ENCODE measurements at regions not wholly inside any gene's neighbourhood (a gene's known extent, or its start where the extent isn't known, plus 50 kb on each side); places are given as distances from the start of the nearest gene placed in this dataset.

DNA sequence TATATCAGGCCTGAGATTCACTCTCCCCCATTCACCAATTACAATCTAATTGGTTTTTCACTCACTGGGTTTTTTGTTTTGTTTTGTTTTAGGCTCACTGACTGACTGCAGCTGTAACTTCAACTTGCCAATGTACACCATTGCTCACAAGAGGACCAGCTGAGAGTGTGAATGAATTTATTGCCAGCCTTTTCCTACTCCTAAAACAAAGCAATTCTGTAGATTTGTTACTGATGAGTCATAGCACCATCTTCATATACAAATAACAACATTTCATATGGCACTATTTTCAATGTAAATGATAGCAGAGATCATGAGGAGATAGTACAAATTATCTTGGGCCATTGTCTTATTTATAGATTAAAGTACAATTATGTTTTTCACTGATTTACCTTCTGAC, 76.0 kb upstream of the DPYD start:
- Histone ChIP-seq H3K27me3 (ENCODE audit: control insufficient read depth in 1 of 2, insufficient read depth in 2 of 2, low read length in 2 of 2) (no peaks in the 10 kb centered on the region), H3K36me3 (ENCODE audit: insufficient read depth, low read length) (no peaks in the 10 kb centered on the region), H3K4me3 (ENCODE audit: low read length) (no peak overlapping the region), H3K27ac (ENCODE audit: low read depth in 1 of 2, low read length in 2 of 2) (no peak overlapping the region), H3K9me3 (ENCODE audit: control insufficient read depth in 1 of 2, insufficient read depth in 1 of 2, low read length in 2 of 2) (no peaks in the 10 kb centered on the region), H3K4me1 (ENCODE audit: insufficient read depth, low read length) (no peaks in the 10 kb centered on the region)
- TF ChIP-seq, protein P1, sequence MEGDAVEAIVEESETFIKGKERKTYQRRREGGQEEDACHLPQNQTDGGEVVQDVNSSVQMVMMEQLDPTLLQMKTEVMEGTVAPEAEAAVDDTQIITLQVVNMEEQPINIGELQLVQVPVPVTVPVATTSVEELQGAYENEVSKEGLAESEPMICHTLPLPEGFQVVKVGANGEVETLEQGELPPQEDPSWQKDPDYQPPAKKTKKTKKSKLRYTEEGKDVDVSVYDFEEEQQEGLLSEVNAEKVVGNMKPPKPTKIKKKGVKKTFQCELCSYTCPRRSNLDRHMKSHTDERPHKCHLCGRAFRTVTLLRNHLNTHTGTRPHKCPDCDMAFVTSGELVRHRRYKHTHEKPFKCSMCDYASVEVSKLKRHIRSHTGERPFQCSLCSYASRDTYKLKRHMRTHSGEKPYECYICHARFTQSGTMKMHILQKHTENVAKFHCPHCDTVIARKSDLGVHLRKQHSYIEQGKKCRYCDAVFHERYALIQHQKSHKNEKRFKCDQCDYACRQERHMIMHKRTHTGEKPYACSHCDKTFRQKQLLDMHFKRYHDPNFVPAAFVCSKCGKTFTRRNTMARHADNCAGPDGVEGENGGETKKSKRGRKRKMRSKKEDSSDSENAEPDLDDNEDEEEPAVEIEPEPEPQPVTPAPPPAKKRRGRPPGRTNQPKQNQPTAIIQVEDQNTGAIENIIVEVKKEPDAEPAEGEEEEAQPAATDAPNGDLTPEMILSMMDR (IDR thresholded peaks at IDR 0.05) = no peak
- ChIA-PET CTCF (no interaction called here), POLR2A (no interaction called here)
- Mint-ChIP-seq H3K36me3 (ENCODE audit: low read depth) (no peaks in the 10 kb centered on the region), H3K4me3 (no peak overlapping the region), H3K27ac (no peak overlapping the region), H3K4me1 (ENCODE audit: low read depth) (no peaks in the 10 kb centered on the region), H3K9me3 (no peaks in the 10 kb centered on the region), H3K27me3 (no peaks in the 10 kb centered on the region)
- DNase-seq = no peak
- intact Hi-C loops (cut with DNase I, micrococcal nuclease) = no loop called here
- no peak for ATAC-seq (ENCODE audit: poor library complexity)

DNA sequence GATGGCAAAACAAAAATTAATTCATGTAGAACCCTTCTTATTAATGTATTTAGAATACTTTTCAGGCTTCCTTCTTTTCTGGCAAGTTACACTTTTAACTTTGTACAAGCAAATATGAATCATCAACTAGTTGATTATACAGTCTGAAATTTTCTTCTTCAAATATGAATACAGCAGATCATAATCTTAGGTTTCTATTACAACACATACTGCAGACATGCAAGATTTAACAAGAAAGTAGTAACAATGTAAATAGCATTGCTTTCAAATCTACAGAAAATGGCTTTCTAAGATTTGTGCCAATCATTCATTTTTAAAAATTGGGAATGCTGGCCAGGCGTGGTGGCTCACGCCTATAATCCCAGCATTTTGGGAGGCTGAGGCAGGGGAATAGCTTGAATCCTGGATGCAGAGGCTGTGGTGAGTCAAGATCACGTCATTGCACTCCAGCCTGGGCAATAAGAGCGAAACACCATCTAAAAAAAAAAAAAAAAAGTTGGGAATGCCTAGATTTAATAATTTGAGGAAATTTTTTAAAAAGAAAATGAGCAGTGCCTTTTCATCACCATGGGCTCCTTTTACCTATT, 68.4 kb upstream of the DPYD start:
- TF ChIP-seq, protein P1 (IDR thresholded peaks at IDR 0.05) = no peak
- H3K9me3 Mint-ChIP-seq = no peaks in the 10 kb centered on the region
- DNase-seq (no peak), ATAC-seq (ENCODE audit: poor library complexity) (no peak)
- Histone ChIP-seq H3K4me3 (ENCODE audit: low read length) (no peak overlapping the region), H3K27ac (ENCODE audit: low read depth in 1 of 2, low read length in 2 of 2) (no peak overlapping the region), H3K36me3 (ENCODE audit: insufficient read depth, low read length) (no peaks in the 10 kb centered on the region), H3K9me3 (ENCODE audit: control insufficient read depth in 1 of 2, insufficient read depth in 1 of 2, low read length in 2 of 2) (no peaks in the 10 kb centered on the region), H3K27me3 (ENCODE audit: control insufficient read depth in 1 of 2, insufficient read depth in 2 of 2, low read length in 2 of 2) (no peaks in the 10 kb centered on the region), H3K4me1 (ENCODE audit: insufficient read depth, low read length) (no peaks in the 10 kb centered on the region)
- no peak overlapping the region for H3K4me3 Mint-ChIP-seq
- CTCF ChIA-PET = no interaction called here
- H3K27ac Mint-ChIP-seq = no peak overlapping the region
- POLR2A ChIA-PET = no interaction called here
- H3K27me3 Mint-ChIP-seq = no peaks in the 10 kb centered on the region
- no peaks in the 10 kb centered on the region for H3K4me1 Mint-ChIP-seq (ENCODE audit: low read depth)
- no peaks in the 10 kb centered on the region for H3K36me3 Mint-ChIP-seq (ENCODE audit: low read depth)
- intact Hi-C loops (cut with DNase I, micrococcal nuclease) = no loop called here

DNA sequence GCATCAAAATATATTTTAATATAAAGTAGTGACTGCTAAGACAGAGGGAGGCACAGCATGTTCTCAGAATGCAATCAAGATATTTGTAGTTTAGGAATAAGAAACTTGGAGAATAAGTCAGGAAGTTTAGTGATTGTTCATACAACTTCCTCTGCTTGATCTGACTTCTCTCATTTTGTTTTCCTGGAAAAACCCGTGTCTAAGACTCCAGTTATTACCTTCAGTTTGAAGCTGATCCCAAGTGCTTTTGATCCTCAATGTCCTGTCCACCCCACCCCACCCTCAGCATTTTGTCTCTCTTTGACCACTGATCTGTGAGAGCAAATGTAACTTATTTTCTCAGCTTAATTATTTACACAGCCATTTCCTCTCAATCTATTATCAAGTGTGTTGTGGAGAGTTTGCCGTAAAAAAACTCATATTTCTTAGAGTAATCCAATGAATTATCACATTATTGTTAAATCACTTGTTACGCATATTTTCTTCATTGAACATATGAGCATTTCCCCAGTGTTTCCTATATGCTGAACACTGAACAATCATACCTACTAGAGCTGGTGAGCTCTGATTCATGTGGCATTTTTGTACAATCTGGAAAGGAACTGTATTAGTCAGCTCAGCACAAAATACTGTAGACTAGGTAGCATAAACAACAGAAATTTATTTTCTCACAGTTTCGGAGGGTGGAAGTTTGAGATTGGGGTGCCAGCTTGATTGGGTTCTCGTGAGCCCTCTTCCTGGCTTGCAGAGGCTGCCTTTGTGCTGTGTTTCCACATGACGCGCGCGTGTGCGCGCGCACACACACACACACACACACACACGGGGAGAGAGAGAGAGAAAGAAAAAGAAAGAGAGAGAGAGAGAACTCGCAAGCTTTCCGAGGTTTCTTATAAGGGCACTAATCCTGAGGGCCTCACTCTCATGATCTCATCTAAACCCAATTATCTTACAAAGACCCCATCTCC, 65.5 kb upstream of the DPYD start:
- ATAC-seq (ENCODE audit: poor library complexity) = peak; percentile 29
- Histone ChIP-seq H3K4me1 (ENCODE audit: insufficient read depth, low read length) (no peaks in the 10 kb centered on the region), H3K27me3 (ENCODE audit: control insufficient read depth in 1 of 2, insufficient read depth in 2 of 2, low read length in 2 of 2) (no peaks in the 10 kb centered on the region), H3K4me3 (ENCODE audit: low read length) (no peak overlapping the region), H3K36me3 (ENCODE audit: insufficient read depth, low read length) (no peaks in the 10 kb centered on the region), H3K27ac (ENCODE audit: low read depth in 1 of 2, low read length in 2 of 2) (no peak overlapping the region), H3K9me3 (ENCODE audit: control insufficient read depth in 1 of 2, insufficient read depth in 1 of 2, low read length in 2 of 2) (no peaks in the 10 kb centered on the region)
- Mint-ChIP-seq H3K27me3 (no peaks in the 10 kb centered on the region), H3K4me1 (ENCODE audit: low read depth) (no peaks in the 10 kb centered on the region), H3K4me3 (no peak overlapping the region), H3K9me3 (no peaks in the 10 kb centered on the region), H3K27ac (no peak overlapping the region), H3K36me3 (ENCODE audit: low read depth) (no peaks in the 10 kb centered on the region)
- ChIA-PET CTCF (no interaction called here), POLR2A (no interaction called here)
- peak in 3 of 14 experiments; percentile 3 to 31 (median 10) for DNase-seq
- intact Hi-C loops (cut with DNase I, micrococcal nuclease) = no loop called here
- TF ChIP-seq, protein P1 (IDR thresholded peaks at IDR 0.05) = no peak

Data from CD4-positive, alpha-beta T cell (primary cell).